ENCODE measurements at regions not wholly inside any gene's neighbourhood (a gene's known extent, or its start where the extent isn't known, plus 50 kb on each side); places are given as distances from the start of the nearest gene placed in this dataset.

- no peak overlapping the region for H3K4me3 ChIP-seq (ENCODE audit: low read depth, low read length)
- TF ChIP-seq, protein P1, sequence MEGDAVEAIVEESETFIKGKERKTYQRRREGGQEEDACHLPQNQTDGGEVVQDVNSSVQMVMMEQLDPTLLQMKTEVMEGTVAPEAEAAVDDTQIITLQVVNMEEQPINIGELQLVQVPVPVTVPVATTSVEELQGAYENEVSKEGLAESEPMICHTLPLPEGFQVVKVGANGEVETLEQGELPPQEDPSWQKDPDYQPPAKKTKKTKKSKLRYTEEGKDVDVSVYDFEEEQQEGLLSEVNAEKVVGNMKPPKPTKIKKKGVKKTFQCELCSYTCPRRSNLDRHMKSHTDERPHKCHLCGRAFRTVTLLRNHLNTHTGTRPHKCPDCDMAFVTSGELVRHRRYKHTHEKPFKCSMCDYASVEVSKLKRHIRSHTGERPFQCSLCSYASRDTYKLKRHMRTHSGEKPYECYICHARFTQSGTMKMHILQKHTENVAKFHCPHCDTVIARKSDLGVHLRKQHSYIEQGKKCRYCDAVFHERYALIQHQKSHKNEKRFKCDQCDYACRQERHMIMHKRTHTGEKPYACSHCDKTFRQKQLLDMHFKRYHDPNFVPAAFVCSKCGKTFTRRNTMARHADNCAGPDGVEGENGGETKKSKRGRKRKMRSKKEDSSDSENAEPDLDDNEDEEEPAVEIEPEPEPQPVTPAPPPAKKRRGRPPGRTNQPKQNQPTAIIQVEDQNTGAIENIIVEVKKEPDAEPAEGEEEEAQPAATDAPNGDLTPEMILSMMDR (IDR thresholded peaks at IDR 0.05; ENCODE audit: low read depth, low read length, missing control alignments) = no peak
- no peak for DNase-seq (ENCODE audit: low read depth)
Observed at GRCh38 chr3:160114355-160114995, 110.7 kb upstream of the C3orf80 start.

- no peak for DNase-seq (ENCODE audit: low read depth)
- no peak overlapping the region for H3K4me3 ChIP-seq (ENCODE audit: low read depth, low read length)
- TF ChIP-seq, protein P1 (IDR thresholded peaks at IDR 0.05; ENCODE audit: low read depth, low read length, missing control alignments) = no peak
Observed at GRCh38 chr3:160115387-160115786, 109.8 kb upstream of the C3orf80 start.

- TF ChIP-seq, protein P1 (IDR thresholded peaks at IDR 0.05; ENCODE audit: low read depth, low read length, missing control alignments) = no peak
- no peak for DNase-seq (ENCODE audit: low read depth)
- H3K4me3 ChIP-seq (ENCODE audit: low read depth, low read length) = no peak overlapping the region
Observed at GRCh38 chr3:160124224-160124623, 101.0 kb upstream of the C3orf80 start.

GRCh38 chr3:160125258-160125657 is 100.0 kb upstream of the C3orf80 start:
- H3K4me3 ChIP-seq (ENCODE audit: low read depth, low read length) = no peak overlapping the region
- no peak for DNase-seq (ENCODE audit: low read depth)
- TF ChIP-seq, protein P1 (IDR thresholded peaks at IDR 0.05; ENCODE audit: low read depth, low read length, missing control alignments) = no peak

GRCh38 chr3:160126051-160126450 is 99.2 kb upstream of the C3orf80 start:
- no peak for DNase-seq (ENCODE audit: low read depth)
- TF ChIP-seq, protein P1 (IDR thresholded peaks at IDR 0.05; ENCODE audit: low read depth, low read length, missing control alignments) = no peak

GRCh38 chr3:160126761-160127160 is 98.5 kb upstream of the C3orf80 start:
- TF ChIP-seq, protein P1 (IDR thresholded peaks at IDR 0.05; ENCODE audit: low read depth, low read length, missing control alignments) = no peak
- H3K4me3 ChIP-seq (ENCODE audit: low read depth, low read length) = no peak overlapping the region
- no peak for DNase-seq (ENCODE audit: low read depth)

More at GRCh38 chr3:160126051-160126450, 99.2 kb upstream of the C3orf80 start:
- H3K4me3 ChIP-seq (ENCODE audit: low read depth, low read length) = no peak overlapping the region

DNA sequence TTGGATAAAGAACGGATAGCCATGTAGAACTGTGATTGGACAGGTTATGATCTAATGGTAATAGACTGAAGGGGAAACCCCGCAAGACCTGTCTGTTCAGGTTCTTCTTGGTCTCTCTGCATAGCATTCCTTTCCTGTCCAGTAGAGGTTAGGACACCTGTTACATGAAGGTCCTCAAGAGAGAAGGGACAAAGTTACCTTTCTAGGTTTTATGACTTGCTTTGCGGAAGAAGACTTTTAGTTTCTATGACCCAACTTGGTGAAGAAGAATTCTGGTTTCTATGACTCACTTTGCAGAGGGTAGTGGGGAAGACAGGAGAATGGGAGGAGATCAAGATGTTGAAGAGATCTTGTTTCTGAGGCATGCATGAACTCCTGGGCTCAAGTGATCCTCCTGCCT is 97.9 kb upstream of the C3orf80 start:
- TF ChIP-seq, protein P1 (IDR thresholded peaks at IDR 0.05; ENCODE audit: low read depth, low read length, missing control alignments) = no peak
- no peak for DNase-seq (ENCODE audit: low read depth)
- no peak overlapping the region for H3K4me3 ChIP-seq (ENCODE audit: low read depth, low read length)
